HG02763 (cell line): ENCODE measurements at regions not wholly inside any gene's neighbourhood (a gene's known extent, or its start where the extent isn't known, plus 50 kb on each side); places are given as distances from the start of the nearest gene placed in this dataset.

Source experiments
- ATAC-seq: cut with Tn5 transposase; IDR thresholded peaks from one replicate; pipeline ENCODE4 v1.9.1; 2021; ENCODE audit warnings: mild to moderate bottlenecking, moderate library complexity; ENCODE audit not compliant: unreplicated experiment

- ATAC-seq = no peak
Observed at GRCh38 chr2:196565106-196565765, 74.3 kb upstream of the CCDC150 start.

- no peak for ATAC-seq
Observed at GRCh38 chr2:196565982-196566381, 73.5 kb upstream of the CCDC150 start.

GRCh38 chr2:196566961-196567666 is 72.4 kb upstream of the CCDC150 start:
- ATAC-seq = no peak

- ATAC-seq = no peak
Observed at GRCh38 chr2:196568506-196568905, 71.0 kb upstream of the CCDC150 start.

- ATAC-seq = no peak
Observed at GRCh38 chr2:196584903-196585302, 54.6 kb upstream of the CCDC150 start.

- ATAC-seq = no peak
Observed at GRCh38 chr2:196586511-196586991, 53.0 kb upstream of the CCDC150 start.

GRCh38 chr2:196587056-196587455 is 52.5 kb upstream of the CCDC150 start:
- ATAC-seq = no peak

GRCh38 chr2:196587739-196588138 is 51.8 kb upstream of the CCDC150 start:
- ATAC-seq = no peak

- ATAC-seq = no peak
Observed at GRCh38 chr2:196589419-196589818, 50.1 kb upstream of the CCDC150 start.
